Nucleus accumbens (tissue), 56 donors: ENCODE measurements at regions not wholly inside any gene's neighbourhood (a gene's known extent, or its start where the extent isn't known, plus 50 kb on each side); places are given as distances from the start of the nearest gene placed in this dataset.
"Not testable (repeated sequence)": the region's sequence is repeated elsewhere in the genome, so short reads cannot be mapped to it uniquely, and the experiment has no call there.

Experiments
- DNase-seq, 56 donors: peaks; one replicate each; lab custom pipeline; 2025; lab: John Stamatoyannopoulos, UW

GRCh38 chr5:126015235-126016181 lies 407.7 kb upstream of the GRAMD2B start:
- DNase-seq = peak in 4 of 56 donors; percentile 6 to 39 (median 10)

DNA sequence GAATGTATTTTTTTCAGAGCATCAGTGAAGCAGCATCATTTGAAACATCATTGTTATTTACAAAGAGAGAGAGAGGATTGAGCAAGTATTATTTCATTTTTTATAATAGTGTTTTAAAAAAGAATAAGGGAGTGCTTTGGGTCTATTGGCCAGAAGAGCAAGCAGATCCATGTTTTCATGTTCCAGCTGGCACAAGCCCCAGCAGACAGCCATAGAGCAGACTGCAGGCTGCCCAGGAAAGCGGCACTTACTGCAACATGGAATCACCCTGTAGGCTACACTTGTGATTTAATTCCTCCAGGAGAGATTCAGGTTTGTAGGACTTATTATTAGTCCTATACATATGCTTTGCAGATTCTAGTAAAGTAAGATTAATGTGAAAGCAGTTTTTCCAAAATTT lies 407.0 kb upstream of the GRAMD2B start:
- DNase-seq = peak in 27 of 56 donors; percentile 0 to 54 (median 15)

DNA sequence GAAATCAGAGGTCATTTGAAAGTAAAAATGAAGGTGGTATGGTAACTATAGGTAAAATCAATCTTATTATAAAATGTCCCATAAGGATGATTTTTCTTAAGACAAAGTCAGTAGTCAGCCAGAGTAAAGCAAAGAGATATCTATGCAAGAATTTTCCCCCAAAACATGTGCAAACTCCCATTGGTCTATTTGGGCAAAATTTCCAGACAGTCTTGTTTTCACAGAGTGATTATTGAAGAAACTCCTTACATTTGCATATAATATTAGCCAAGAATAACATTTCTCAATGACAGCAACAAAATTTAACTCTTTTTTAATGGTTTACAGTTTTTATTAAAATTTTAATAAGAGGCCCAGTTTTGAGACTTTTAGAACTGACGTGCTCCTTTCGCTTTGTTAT lies 406.1 kb upstream of the GRAMD2B start:
- no peak for DNase-seq

DNA sequence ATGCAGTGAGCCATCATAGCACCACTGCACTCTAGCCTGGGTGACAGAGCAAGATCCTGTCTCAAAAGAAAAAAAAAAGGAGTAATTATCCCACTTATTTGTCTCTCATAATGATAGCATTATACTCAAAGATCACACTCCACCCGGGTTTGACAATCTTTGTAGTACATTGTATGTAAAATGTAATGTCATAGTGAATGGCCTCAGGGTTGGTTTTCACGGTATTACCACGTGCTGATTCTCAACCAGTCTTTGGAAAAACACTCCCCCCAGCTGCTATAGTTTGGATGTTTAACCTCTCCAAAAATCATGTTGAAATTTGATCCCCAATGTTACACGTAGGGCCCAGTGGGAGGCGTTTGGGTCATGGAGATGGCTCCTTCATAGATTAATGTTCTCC lies 402.4 kb upstream of the GRAMD2B start:
- DNase-seq = no peak

DNA sequence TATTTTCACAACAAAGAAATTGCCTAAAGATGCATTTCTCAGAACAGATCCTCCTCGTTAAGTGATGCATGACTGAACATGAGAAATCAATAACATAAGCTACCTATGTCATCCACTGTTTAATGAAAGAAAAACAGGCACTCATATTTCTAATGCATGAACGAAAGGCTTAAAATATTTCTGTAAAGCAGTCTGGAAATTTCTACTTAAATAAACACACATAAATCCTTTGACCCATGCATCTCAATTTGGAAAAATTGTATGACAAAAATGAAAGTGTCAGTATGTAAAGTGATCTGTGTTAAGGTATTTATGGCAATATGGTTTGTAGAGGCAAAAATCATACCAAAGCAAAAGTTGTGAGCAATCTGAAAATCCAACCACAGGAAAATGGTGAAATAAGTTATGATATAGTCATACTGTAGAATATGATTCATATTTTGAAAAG lies 399.2 kb upstream of the GRAMD2B start:
- DNase-seq = no peak

DNA sequence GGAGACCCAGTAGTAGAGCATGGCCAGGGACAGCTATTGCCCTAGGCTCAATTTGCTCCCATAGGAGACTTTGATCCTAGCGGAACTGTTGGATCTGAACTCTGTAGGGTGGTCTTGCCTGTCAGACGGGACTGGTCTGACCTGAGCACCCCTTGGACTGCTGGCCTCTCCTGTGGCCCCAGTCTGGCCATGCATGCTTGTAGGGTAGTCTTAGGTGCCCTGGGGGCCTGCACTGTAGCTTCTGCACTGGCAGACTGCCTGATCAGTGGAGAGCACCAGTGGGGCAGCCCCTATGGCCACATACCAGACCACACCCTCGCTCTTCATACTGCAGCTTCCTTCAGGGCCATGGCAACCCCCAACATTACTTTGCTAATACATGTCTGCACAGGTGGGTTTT lies 396.1 kb upstream of the GRAMD2B start:
- DNase-seq = no peak

- DNase-seq = no peak
Measured at GRCh38 chr5:126027652-126028051, 395.6 kb upstream of the GRAMD2B start.

DNA sequence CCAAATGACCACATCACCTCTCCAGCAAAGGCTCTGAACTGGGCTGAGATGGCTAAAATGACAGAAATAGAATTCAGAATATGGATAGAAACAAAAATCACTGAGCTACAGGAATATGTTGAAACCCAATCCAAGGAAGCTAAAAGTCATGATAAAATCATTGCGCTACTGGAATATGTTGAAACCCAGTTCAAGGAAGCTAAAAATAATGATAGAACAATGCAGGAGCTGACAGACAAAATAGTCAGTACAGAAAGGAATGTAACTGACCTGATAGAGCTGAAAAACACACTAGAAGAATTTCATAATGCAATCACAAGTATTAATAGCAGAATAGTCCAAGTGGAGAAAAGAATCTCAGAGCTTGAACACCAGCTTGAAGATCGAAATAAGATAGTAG lies 394.9 kb upstream of the GRAMD2B start:
- DNase-seq = no peak

DNA sequence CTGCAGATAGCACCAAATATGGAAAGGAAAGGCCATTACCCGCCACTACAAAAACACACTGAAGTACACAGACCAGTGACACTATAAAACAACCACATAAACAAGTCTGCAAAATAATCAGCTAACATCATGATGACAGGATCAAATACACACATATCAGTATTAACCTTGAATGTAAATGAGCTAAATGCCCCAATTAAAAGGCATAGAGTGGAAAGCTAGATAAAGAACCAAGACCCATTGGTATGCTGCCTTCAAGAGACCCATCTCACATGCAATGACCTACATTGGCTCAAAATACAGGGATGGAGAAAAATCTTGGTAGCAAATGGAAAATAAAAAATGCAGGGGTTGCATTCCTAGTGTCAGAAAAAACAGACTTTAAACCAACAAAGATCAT lies 393.9 kb upstream of the GRAMD2B start:
- not testable (repeated sequence) for DNase-seq

GRCh38 chr5:126030698-126031097 lies 392.5 kb upstream of the GRAMD2B start:
- DNase-seq = no peak

GRCh38 chr5:126031989-126032716 lies 391.1 kb upstream of the GRAMD2B start:
- no peak for DNase-seq

- DNase-seq = no peak
Measured at GRCh38 chr5:126043688-126044087, 379.5 kb upstream of the GRAMD2B start.

- peak in 9 of 56 donors; percentile 2 to 39 (median 4) for DNase-seq
Measured at GRCh38 chr5:126044111-126044668, 379.0 kb upstream of the GRAMD2B start.

DNA sequence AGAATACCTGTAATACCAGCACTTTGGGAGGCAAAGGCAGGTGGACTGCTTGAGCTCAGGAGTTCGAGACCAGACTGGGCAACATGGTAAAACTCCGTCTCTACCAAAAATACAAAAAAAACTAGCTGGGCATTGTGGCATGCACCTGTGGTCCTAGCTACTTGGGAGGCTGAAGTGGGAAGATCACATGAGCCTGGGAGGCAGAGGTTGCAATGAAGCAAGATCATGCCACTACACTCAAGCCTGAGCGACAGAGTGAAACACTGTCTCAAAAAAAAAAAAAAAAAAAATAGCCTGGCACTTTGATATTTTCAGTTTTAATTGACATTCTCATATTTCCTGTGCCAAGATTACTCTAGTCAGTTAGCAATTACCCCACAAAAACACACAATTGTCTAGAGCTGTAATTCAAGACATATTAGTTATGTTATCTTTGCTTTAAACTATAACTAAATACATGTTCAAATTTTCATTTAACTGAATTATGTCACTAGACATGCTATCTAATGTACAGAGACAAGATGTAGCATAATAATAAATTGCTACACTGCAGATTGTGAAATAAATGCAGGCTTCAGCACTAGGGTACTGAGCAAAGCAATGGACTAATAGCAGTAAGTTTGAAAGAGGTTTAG lies 378.2 kb upstream of the GRAMD2B start:
- DNase-seq = no peak

DNA sequence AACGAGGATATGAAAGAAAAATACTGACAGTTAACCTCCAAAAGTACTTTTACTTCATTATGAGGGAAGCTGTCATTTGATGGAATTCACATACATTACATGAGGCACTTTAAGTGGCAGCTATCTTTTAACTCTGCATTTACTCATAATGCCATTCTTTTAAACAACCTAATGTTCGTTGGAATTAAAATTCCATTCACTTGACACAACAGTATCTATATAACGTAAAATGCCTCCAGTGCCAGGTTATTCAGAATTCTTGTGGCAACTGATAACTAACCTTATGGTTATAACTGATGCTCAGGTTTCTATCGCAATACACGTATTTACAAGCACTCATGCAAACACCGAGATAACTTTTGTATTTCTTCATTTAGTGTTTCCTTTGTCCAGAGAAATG lies 376.9 kb upstream of the GRAMD2B start:
- no peak for DNase-seq

DNA sequence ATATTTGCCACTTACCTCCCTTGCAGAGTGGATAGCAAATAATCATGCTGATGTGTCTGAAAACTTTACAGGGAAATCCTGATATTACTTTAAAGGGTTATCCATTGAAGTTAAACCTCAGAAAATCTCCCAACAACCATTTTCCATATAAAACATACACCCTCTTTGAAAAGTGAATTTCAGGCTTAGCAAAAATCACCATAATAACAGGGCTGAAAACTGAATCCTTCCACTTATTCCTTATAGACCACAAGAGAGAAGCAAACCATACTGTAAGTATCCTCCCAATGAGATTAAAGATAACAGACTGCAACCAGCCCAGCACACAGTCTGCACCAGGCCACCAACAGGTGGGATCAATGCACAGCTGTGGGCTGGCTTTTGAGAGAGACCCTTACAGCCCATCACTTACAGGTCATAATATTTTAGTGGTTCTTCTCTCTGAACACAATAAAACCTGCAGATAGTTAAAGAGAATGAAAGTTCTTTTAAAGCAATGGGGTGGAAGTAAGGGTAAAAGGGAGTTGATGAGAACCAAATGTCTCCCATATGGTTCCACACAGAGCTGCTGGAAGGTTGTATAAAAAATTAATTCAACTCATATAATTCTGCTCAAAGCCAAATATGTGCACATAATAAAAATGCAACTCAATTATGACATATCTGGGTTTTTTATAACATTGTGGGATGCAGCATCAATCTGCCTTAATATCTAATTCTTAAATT lies 376.2 kb upstream of the GRAMD2B start:
- DNase-seq = no peak

- no peak for DNase-seq
Measured at GRCh38 chr5:126052120-126052519, 371.1 kb upstream of the GRAMD2B start.

DNA sequence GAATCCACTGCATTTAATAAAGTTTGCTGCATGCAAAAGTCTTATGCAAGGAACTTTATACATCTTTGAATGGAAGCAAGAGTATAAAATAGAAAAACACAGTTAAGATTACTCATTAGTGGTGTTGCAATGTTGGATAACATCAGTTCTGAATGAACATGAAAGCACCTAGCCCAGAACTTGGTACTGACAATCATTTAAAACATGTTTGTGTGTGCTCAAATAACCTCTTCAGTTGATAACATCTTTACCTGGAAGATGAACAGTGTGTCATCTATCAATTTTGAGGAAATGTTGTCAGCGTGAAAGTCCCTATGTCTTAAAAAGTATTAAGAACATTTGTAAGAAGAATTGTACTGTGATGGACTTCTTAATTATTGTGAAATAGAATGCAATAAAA lies 370.4 kb upstream of the GRAMD2B start:
- no peak for DNase-seq

- DNase-seq = no peak
Measured at GRCh38 chr5:126053630-126054029, 369.6 kb upstream of the GRAMD2B start.
